ENCODE measurements at regions not wholly inside any gene's neighbourhood (a gene's known extent, or its start where the extent isn't known, plus 50 kb on each side); places are given as distances from the start of the nearest gene placed in this dataset.

DNA sequence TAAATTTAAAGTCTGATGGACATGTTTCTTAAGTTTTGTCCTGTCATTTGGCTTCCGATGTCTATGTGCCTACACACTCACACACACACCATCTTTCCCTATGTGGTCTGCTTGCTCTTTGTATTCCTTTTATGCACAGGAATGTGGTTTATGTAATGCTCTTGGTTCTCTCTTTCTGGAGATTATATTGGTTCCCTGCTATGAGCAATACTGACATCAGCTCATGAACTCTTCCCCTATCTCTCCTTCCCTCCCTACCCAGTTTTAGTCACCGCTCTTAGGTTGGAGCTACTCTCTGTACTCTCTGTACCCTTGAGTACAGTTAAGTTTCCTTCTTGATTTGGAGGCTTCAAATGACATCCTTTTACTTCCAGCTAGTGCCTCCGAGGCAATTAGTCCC, 77.9 kb upstream of the MVB12B start:
- Histone ChIP-seq H3K4me1 (no peaks in the 10 kb centered on the region), H3K9me3 (peaks cover 0 to 9% of the 10 kb centered on the region in 2 donors), H3K27ac (no peak overlapping the region), H3K27me3 (peaks cover 6% of the 10 kb centered on the region in 2 donors), H3K36me3 (no peaks in the 10 kb centered on the region), H3K4me3 (no peak overlapping the region)
- no peak for DNase-seq
- intact Hi-C loops (cut with DNase I): no loop called here
- TF ChIP-seq CTCF (IDR thresholded peaks at IDR 0.05): no peak
- peak; percentile 44 for ATAC-seq

- no peak for TF ChIP-seq CTCF (IDR thresholded peaks at IDR 0.05)
- Histone ChIP-seq H3K9me3 (no peaks in the 10 kb centered on the region), H3K4me1 (no peaks in the 10 kb centered on the region), H3K27ac (no peak overlapping the region), H3K4me3 (no peak overlapping the region), H3K27me3 (peaks cover 22 to 71% of the 10 kb centered on the region in 2 donors), H3K36me3 (no peaks in the 10 kb centered on the region)
- ATAC-seq (no peak), DNase-seq (no peak)
- intact Hi-C loops (cut with DNase I): no loop called here
Observed at GRCh38 chr9:126261584-126262356, 64.9 kb upstream of the MVB12B start.

DNA sequence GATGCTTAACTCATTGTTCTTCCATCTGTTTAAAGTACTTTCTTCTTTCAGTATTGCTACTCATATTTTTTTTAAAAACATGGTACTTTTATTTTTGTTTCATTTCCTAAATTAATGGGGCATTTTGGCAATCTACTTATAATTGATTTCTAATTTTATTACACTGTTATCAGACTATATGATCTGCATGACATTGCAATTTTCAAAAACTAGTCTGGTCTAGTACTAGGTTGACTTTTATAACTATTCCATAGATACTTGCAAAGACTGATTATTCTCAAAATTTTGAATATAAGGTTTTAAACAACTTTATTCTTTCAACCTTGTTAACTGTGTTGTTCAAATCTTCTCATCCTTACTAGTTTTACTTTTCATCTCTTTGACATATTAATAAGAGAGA, 63.9 kb upstream of the MVB12B start:
- no peaks in the 10 kb centered on the region for H3K36me3 ChIP-seq
- intact Hi-C loops (cut with DNase I): no loop called here
- H3K9me3 ChIP-seq: no peaks in the 10 kb centered on the region
- H3K4me3 ChIP-seq: no peak overlapping the region
- no peak overlapping the region for H3K27ac ChIP-seq
- no peak for TF ChIP-seq CTCF (IDR thresholded peaks at IDR 0.05)
- H3K27me3 ChIP-seq: peaks cover 22 to 78% of the 10 kb centered on the region in 2 donors
- ATAC-seq: no peak
- no peak for DNase-seq
- no peaks in the 10 kb centered on the region for H3K4me1 ChIP-seq

GRCh38 chr9:126270556-126270955, 56.1 kb upstream of the MVB12B start:
- H3K27me3 ChIP-seq: peaks cover 0 to 20% of the 10 kb centered on the region in 2 donors
- no peaks in the 10 kb centered on the region for H3K36me3 ChIP-seq
- no peak overlapping the region for H3K4me3 ChIP-seq
- no peak for DNase-seq
- intact Hi-C loops (cut with DNase I): no loop called here
- H3K9me3 ChIP-seq: peaks cover 0 to 4% of the 10 kb centered on the region in 2 donors
- no peak for TF ChIP-seq CTCF (IDR thresholded peaks at IDR 0.05)
- no peak overlapping the region for H3K27ac ChIP-seq
- ATAC-seq: no peak
- H3K4me1 ChIP-seq: no peaks in the 10 kb centered on the region

GRCh38 chr9:126275386-126276001, 51.1 kb upstream of the MVB12B start:
- ATAC-seq (no peak), DNase-seq (no peak)
- H3K27ac ChIP-seq: no peak overlapping the region
- H3K27me3 ChIP-seq: no peaks in the 10 kb centered on the region
- no peaks in the 10 kb centered on the region for H3K36me3 ChIP-seq
- intact Hi-C loops (cut with DNase I): no loop called here
- no peak for TF ChIP-seq CTCF (IDR thresholded peaks at IDR 0.05)
- H3K4me1 ChIP-seq: no peaks in the 10 kb centered on the region
- H3K4me3 ChIP-seq: no peak overlapping the region
- peaks cover 0 to 5% of the 10 kb centered on the region in 2 donors for H3K9me3 ChIP-seq

Measured in left lung (tissue), 4 donors.